ENCODE measurements at regions not wholly inside any gene's neighbourhood (a gene's known extent, or its start where the extent isn't known, plus 50 kb on each side); places are given as distances from the start of the nearest gene placed in this dataset.

GRCh38 chr9:38118862-38119438, 49.9 kb upstream of the SHB start:
- no peak for DNase-seq
